GM21515 (cell line): ENCODE measurements at regions not wholly inside any gene's neighbourhood (a gene's known extent, or its start where the extent isn't known, plus 50 kb on each side); places are given as distances from the start of the nearest gene placed in this dataset.

Source experiments
- ATAC-seq: cut with Tn5 transposase; IDR thresholded peaks from one replicate; pipeline ENCODE4 v1.9.1; 2021; ENCODE audit not compliant: unreplicated experiment

DNA sequence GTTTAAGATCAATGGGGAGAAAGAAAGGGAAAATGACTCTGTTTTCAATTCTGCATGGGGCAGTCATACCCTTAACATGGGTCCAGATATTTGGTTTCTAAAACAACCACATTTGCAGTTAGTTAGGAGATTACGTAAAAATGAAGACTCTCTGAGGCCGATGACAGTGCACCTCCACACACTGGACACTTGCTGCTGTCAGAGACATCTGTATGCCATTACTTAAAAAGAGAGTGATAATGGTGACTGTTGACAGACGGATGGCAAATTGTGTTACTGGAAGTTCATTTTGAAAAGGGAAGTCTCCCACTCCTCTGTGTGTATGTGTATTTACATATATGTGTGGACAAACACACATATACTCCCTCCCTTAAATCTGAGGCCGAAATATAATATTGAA lies 304.5 kb upstream of the SEMA6D start:
- no peak for ATAC-seq

DNA sequence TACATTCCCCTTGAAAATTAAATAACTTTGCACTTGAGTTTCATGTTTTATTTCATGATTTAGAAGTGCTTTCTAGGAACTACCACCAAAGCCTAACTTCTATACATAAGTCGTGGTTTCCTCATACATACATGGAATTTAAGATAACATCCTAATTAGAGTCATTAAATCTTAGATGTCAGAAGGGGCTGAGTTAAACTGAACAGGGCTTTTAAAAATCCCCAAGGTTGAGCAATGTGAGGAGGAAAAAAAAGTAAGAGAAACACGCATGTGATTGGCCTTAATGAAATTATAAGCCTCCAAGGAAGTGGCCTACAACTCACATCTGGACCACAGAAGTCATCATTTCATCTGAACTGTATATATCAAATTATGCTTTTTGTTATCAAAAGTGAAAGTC lies 303.1 kb upstream of the SEMA6D start:
- ATAC-seq: no peak

DNA sequence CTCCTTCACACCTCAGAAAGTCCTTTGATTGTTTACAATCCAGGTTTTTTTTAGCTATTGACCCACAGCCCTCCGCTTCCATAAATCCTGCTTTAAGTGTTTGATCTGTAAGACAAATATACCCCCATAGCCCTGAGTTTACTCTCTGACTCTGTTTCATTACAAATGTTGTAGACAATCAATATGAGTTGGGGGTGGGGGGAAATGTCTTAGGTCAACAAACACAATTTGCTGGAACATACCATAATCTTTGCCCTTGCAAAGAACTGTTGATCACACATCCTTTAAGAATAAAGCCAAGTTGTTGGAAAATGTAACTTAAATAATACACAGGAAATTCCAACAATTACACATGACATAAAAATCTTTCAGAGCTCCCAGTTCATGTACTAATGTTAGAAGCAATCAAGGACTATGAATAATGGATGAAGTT lies 301.8 kb upstream of the SEMA6D start:
- no peak for ATAC-seq

DNA sequence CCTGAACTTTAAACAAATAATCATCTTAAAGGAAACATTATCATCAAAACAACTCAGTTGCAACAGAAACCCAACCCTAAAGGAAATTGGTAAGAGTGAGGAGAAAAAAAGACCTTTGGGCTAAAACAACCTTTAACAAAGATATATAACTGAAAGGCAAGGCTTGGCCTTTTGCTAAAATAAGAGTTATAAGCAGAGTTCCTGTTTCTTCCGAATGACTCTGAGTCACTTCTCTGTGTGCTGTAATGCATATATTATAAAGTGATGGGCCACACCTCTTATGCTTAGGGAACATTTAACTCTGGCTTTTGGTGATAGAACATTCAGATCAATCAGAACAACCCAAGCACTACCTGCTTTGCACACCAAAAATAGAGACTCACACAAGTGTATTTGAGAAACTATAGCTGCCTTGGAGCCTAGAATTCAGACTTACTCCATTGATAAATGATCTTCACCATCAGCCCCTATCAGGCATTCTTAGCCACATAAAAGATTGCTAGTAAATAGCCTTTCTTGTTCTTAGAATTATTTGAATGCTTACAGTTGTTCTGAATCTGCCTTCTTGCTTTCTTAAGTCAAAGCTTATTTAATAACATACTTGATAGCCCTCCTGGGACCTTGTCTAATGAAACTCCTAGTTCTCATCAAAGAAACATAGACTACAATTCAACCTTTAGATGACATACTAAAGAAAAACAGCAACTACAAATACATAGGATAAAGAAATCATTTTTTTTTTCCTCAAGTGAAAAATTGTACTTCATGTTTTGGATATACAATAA lies 294.2 kb upstream of the SEMA6D start:
- no peak for ATAC-seq

DNA sequence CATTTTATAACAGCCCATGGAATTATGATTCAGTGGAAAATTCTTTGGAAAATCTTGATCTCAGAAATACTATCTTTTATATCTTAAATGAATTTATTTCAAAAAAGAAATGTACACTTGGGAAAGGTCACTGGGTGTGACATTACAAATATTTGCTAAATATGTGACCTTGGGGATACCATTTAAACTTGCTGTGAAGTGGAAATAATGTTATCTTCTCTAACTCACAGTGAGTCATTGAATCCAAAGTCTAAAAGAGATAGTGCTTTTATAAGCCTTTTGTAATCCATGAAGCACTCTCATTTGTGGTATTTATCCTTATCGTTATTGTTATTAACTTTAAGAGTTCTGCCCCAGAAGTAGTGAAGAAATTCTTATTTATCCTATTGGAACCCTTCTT lies 289.8 kb upstream of the SEMA6D start:
- no peak for ATAC-seq

DNA sequence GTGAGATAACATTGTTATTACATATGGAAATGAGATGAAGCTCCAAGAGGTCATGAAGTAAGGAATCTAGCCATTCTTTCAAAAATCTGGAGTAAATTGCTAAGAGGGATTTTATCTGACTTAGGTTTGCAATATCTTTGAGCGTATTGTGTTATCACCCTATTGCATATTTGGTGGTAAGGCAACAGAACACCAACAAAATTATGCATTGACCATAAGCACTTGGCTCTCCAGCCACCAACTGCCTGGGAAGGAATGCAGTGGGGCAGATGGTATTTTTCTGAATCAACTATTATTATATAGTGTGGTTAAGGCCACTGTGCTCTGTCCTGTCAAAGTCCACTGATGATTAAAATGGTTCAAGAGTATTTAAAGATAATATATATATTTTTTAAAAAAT lies 287.9 kb upstream of the SEMA6D start:
- ATAC-seq: no peak

DNA sequence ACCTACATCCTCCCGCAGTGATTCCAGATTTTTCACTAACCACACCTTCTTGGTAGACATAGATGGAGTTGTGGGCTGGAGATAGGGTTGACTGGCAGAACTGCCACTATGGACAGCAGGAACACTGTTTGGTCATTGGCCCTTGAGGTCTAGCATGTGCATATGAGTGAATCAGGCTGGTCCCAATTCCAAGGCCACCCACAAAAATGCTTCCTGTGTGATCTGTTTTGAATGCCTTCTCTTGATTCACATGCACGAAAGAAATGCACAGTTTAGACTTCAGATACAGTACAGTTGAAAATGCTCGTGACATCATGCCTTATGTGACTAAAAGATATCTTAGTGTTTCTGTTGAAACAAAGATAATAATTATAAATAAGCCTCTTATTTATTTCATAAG lies 285.8 kb upstream of the SEMA6D start:
- ATAC-seq: no peak

DNA sequence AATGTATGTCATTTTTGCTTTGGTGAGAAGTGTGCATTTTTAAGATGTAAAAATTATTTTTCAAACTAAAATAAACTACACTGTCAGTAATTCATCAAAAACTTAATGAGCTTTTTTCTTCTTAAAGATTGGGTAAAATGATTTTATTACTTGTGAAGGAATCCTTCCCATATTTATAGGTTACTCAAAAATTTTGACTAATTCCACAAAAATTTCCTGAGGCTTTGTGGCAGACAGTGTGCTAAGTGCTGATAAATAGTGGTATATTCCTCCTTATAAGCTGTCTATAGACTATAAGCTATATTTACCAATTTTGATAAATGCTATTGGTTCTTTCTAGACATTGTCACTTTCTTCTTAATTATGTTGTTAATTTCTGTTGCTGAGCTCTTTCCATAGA lies 284.5 kb upstream of the SEMA6D start:
- no peak for ATAC-seq

DNA sequence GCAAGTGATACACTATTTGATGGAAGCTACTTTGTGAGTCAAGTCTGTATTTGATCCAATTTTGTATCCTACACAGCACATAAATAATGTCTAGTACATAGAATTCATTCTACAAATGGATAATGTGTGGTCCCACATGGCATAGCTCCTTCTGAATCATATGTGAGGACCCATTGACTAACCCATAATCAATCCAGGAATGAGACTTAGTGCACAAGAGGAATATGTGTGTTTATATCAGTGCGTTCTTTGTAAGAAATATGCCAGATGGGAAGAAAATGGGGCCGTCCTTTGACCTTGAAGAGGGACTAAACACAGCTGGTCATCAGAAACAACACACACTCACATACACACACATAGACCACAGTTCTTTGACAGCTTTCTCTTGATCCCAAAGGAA lies 282.7 kb upstream of the SEMA6D start:
- ATAC-seq: no peak

DNA sequence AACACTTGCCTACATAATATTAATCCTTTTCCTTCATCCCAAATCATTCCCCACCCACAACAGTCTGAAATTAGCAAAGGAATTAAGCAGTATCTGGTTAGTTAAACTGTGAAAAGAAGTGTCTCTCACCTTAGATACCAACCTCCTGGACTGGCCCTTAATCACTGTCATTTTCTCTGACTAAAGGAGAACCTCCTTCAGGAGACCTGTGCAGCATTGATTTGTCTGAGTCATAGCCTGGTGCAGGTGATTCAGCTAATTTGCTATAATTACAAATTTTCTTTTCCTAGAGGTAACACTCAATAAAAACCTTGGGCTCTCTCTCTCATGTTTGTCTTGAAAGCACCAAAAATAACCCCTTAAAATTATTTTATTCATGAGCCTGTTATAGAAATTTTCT lies 279.8 kb upstream of the SEMA6D start:
- no peak for ATAC-seq

DNA sequence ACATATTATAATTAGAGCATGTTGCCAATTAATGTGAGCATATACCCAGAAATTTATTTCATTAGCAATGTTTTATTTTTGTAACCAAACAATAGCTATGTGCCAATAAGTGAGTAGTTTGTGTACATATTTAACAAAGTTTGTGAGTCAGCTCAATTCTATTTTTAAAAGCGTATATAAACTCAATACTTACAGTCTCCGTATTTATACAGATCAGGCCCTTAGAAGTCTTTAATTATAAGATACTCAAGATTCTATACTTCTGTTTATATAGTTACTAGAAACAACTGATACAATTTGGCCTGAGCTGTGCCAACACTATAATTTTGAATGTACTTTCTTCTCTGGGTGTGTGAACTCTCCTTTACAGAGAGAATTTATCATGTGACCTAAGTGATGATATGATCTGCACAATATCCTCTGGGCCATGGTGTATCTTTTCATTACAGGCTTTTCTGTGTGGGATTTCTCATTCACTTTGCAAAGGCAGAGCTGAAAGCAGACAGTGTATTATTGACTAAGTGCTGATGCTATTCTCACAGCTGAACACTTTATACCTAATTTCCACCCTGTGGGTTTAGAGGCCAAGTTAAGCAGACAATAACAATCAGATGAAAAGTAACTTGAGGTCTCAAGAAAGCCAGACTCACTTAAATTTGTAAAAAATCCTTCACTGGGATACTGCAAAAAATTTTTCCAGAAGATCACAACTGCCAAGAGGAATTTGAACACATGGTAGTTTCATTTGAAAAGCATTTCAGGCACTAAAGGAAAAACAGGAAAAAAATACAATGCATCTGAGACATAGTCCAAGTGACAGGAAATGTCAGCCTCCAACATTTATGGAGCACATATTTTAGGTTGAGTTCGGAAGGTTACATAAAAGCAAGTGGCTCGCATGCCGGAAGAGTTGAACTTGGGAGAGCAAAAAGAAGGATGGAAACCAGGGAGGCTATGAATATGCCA lies 277.9 kb upstream of the SEMA6D start:
- ATAC-seq: no peak

DNA sequence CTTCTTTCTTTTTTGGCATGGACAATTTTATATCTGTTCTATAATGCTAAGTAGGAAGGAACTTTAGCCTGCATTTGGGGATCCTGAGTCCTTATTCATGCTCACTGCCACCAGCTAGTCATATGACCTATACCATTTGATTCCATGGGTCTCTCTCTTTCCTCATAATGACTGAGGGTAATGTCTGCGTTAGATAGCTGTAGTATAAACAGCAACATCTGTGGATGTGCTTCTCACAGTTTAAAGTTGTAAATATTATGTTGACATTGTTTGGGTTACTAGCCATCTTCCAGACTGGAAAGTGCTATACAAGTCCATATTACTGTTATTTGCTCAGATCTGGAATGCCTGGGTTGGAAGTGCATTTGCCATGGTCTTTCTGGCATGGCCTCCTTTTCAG lies 274.9 kb upstream of the SEMA6D start:
- no peak for ATAC-seq

DNA sequence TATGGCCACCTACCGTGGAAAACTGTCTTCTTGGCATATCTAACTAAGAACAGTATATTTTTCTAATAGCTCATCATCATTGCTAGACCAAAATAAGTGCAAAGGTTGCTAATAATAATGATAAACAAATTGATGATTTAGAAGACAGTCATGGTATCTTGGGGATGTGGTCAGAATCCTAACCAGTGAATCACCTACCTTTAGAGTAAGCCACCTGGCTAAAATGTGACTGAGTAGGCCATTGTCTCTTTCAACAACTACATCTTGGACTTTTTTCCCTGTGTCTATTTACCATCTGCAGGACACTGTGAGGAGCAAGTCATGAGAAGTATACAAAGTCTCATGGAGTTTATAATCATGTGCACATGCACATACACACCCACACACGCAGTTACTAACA lies 273.5 kb upstream of the SEMA6D start:
- no peak for ATAC-seq

DNA sequence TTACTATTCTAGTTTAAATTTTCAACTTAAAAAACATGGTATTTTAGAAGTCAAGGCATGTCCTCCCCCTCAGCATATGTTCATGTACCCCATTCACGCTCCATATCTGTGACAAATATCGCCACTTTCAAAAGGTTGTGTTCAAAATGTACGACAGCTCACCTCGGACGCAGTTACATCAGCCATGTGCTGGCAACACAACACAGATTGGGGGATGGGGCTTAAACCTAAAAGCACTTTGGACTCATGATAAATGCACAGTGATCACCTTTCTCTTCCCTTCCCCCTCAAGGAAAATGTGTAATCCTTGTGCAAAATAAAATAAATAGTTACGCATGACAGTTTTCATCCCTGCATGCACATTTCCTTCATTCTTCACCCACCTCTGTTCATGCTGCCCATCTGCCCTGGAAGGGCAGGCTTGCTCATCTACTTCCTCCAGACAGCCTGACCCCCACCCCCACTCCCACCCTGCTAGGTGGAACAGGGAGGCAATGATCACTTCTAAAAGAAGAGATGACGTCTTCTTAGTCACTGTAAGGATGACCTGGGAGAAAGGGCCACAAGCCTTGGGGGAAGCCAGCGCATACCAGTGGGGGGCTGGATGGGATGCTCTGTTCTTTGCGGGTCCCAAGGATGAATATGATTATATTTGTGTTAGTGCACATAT lies 271.4 kb upstream of the SEMA6D start:
- ATAC-seq: no peak

DNA sequence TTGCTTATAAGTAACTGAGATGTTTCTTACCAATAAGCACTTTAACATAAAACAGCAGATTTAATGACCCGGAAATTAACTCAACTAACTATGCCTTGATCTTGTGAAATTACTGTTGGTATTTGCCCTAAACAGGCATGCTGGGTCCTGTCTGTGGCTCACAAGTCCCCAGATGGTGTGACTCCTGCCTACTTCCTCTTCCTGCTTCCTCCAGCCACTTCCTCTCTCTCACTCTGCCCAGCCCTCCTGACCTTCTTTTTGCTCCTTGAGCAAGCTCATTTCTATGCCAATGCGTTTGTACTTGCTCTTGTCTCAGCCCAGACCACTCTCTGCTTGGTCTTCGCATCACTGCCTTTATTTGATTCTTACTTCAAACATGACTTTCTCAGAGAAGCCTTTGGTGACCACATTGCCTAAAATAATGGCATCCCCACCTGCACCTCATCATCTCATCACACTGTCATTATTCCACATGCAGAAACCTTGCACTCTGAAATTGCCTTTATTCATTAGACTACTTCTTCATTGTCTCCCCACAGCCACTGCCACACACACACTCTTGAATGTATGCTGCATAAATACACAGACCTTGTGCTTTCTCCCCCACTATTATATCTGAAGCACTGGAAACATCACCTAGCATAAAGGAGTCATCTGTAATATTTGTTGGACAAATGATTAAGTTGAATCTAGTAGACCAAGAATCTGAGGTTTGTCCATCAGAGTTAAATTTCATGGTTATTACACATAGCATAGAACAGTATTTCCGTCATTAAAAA lies 256.3 kb upstream of the SEMA6D start:
- no peak for ATAC-seq

DNA sequence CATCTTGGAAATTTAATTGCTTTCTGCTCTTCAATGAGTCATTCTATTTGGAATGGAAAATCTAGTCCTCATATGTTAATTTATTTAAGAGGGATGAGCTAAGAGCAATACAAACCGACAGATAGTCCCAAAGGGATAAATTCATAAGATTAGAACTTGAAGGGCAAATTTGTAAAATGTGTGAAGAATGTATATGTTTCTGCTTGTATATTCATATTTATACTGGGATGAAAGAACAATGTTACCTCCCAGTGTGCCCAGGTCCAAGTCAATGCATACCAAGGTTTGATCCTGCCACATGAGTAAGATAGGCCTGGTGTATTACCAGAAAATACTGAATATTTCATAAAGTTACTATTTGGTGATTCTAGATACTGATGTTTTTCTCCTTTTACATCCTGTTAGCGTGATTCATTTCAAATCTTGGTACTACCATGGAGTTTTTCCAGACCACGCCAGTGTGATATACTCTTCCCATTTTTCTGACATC lies 255.6 kb upstream of the SEMA6D start:
- no peak for ATAC-seq

DNA sequence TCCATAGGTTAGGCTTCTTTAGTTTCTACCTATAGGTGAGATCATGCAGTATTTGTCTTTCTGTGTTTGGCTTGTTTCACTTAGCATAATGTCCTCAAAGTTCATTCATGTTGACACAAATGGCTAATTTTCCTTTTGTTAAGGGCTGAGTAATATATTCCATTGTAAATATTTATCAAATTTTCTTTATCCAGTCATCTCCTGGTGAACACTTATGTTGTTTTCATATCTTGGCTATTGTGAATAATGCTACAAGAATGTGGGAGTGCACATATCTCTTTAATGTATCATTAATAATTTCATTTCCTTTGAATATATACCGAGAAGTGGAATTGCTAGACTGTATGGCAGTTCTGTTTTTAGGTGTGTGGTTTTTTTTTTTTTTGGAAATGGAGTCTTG lies 250.9 kb upstream of the SEMA6D start:
- ATAC-seq: no peak

DNA sequence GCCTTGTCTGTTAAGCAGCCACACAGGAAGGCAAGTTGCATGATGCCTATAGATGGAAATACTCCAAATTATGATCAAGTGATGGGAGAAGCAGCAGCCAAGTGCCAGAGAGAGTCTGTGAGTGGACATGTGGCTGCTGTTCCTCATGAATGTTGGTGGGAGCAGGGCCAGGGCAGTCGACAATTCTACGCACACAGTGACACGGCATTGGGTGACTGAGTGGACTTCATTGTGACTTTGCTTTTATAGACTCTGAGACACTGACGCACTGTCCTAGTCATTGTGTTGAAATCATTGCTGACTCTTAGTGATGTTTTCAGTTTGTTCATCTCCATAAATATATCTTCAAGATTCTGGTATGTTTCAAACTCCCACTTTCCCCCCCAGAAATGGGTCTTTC lies 246.3 kb upstream of the SEMA6D start:
- no peak for ATAC-seq

DNA sequence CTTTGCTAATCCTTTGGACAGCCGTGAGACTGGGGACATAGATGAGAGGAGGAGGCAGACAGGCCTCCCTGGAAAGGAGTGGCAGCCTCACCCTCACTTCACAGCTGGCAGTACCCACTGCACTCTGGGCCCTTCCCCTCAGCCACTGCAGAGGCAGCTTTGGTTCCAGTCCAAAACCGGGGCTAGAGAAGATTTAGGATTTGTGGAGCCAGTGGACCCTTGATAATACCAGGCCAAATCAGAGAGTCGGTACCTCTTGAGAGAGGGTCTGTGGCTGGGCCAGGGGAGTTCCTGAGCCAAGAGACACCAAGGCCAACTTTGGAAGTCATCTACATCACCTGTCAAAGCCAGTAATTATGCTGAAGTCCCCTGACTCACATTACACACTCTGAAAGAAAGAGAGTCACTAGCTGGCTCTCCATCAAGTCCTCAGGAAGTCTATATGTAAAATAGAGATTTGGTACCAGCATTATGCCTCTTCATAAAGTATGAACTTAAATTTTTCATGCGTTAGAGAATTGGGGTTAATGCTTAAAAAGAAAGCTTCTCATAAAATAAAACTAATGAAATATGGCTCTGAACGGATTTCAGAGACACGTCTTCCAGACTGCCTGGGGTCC lies 244.1 kb upstream of the SEMA6D start:
- ATAC-seq: no peak

DNA sequence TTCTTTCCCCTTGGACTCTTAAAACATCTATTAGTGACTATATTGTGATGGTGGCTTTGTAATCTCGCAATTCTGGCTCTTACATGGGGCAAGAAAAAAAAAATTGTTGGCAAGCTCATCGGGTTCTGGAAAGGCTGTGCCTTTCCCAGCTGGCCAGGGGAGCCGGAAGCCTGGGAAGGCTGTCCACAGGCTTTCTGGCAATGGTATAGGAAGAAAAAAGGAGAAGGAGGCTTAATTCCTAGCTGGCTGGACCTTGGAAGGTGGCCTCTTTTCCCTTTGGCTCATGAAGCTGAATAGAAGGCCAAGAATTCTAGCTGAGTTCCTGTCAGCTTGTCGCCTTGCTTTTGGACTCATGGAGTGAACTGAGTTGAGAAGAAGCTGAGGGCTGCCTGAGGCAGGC lies 243.5 kb upstream of the SEMA6D start:
- ATAC-seq: no peak
